GM12878 (cell line): ENCODE measurements at regions not wholly inside any gene's neighbourhood (a gene's known extent, or its start where the extent isn't known, plus 50 kb on each side); places are given as distances from the start of the nearest gene placed in this dataset.

ENCODE experiments used
- CEBPZ ChIP-seq: fragments of 150-350 bp; IDR thresholded peaks from 2 replicates; pipeline ENCODE4 v1.6.1; 2016; ENCODE audit warnings: low read depth, low read length
- CREB1 ChIP-seq: IDR thresholded peaks from 2 replicates; pipeline ENCODE4 v1.6.1; 2012; ENCODE audit warnings: low read depth, mild to moderate bottlenecking, inconsistent platforms
- CTCF ChIP-seq, 3 experiments: IDR thresholded peaks in 2 of 3; conservative IDR thresholded peaks in 1 of 3; 2 replicates each; pipeline ENCODE4 v1.5.1; 2011; ENCODE audit warnings: low read depth in 3 of 3, low read length in 3 of 3, mild to moderate bottlenecking in 3 of 3, control low read depth in 2 of 3, moderate library complexity in 2 of 3, inconsistent platforms in 1 of 3, mixed read lengths in 1 of 3; ENCODE audit not compliant: control insufficient read depth in 2 of 3, insufficient read depth in 1 of 3; ENCODE audit errors: extremely low read depth in 1 of 3
- MEF2A ChIP-seq: IDR thresholded peaks from 2 replicates; pipeline ENCODE4 v1.6.1; 2011; ENCODE audit warnings: low read depth, mild to moderate bottlenecking, low read length, moderate library complexity; ENCODE audit not compliant: insufficient read depth
- MXI1 ChIP-seq: fragments of 150-350 bp; IDR thresholded peaks from 2 replicates; pipeline ENCODE4 v1.6.1; 2011; ENCODE audit warnings: low read depth, mild to moderate bottlenecking, inconsistent platforms, low read length, improper control_type of control experiment
- MYC ChIP-seq: IDR thresholded peaks from 2 replicates; pipeline ENCODE4 v1.6.1; 2011; ENCODE audit warnings: mild to moderate bottlenecking, low read length, moderate library complexity, inconsistent platforms; ENCODE audit not compliant: insufficient read depth, insufficient replicate concordance, insufficient read length, severe bottlenecking
- POLR2A ChIP-seq: IDR thresholded peaks from 2 replicates; pipeline ENCODE4 v1.6.1; 2011; ENCODE audit warnings: low read depth, mild to moderate bottlenecking, low read length
- SP1 ChIP-seq: IDR thresholded peaks from one replicate; pipeline ENCODE4 v1.6.1; 2011; ENCODE audit warnings: low read depth, low read length
- TCF12 ChIP-seq: IDR thresholded peaks from 2 replicates; pipeline ENCODE4 v1.6.1; 2011; ENCODE audit warnings: low read depth, mild to moderate bottlenecking, low read length
- TF ChIP-seq, protein P1 (sequence below): fragments of 450-650 bp; IDR thresholded peaks from 2 replicates; pipeline ENCODE4 v1.6.1; 2017; ENCODE audit warnings: antibody characterized with exemption, mild to moderate bottlenecking, moderate library complexity

- no peak for TF ChIP-seq SP1
- no peak for TF ChIP-seq MYC
- no peak for TF ChIP-seq POLR2A
- no peak for TF ChIP-seq MXI1
- TF ChIP-seq TCF12 = no peak
- no peak for TF ChIP-seq CTCF (IDR thresholded peaks at IDR 0.05 in 2 of 3, conservative IDR thresholded peaks at IDR 0.05 in 1 of 3; ENCODE audit: control insufficient read depth in 2 of 3, extremely low read depth in 1 of 3, insufficient read depth in 1 of 3, low read depth in 3 of 3, low read length in 3 of 3)
- TF ChIP-seq, protein P1, sequence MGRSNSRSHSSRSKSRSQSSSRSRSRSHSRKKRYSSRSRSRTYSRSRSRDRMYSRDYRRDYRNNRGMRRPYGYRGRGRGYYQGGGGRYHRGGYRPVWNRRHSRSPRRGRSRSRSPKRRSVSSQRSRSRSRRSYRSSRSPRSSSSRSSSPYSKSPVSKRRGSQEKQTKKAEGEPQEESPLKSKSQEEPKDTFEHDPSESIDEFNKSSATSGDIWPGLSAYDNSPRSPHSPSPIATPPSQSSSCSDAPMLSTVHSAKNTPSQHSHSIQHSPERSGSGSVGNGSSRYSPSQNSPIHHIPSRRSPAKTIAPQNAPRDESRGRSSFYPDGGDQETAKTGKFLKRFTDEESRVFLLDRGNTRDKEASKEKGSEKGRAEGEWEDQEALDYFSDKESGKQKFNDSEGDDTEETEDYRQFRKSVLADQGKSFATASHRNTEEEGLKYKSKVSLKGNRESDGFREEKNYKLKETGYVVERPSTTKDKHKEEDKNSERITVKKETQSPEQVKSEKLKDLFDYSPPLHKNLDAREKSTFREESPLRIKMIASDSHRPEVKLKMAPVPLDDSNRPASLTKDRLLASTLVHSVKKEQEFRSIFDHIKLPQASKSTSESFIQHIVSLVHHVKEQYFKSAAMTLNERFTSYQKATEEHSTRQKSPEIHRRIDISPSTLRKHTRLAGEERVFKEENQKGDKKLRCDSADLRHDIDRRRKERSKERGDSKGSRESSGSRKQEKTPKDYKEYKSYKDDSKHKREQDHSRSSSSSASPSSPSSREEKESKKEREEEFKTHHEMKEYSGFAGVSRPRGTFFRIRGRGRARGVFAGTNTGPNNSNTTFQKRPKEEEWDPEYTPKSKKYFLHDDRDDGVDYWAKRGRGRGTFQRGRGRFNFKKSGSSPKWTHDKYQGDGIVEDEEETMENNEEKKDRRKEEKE = no peak
- TF ChIP-seq CEBPZ = no peak
- TF ChIP-seq MEF2A = no peak
- TF ChIP-seq CREB1 = no peak
Observed at GRCh38 chr3:78351334-78351733, 1311.4 kb downstream of the ROBO2 start.
